ENCODE measurements at regions not wholly inside any gene's neighbourhood (a gene's known extent, or its start where the extent isn't known, plus 50 kb on each side); places are given as distances from the start of the nearest gene placed in this dataset.

GRCh38 chr7:46245586-46246111 lies 324.6 kb upstream of the IGFBP3 start:
- TF ChIP-seq POLR2AphosphoS5 (IDR thresholded peaks at IDR 0.05; ENCODE audit: borderline replicate concordance, low read depth, low read length) (no peak), EZH2 (IDR thresholded peaks at IDR 0.05) (no peak), FOXP2 (optimal IDR thresholded peaks at IDR 0.05; ENCODE audit: control extremely low read depth, extremely low read length, insufficient read depth) (no peak)

All from SK-N-MC (cell line).